ENCODE measurements at regions not wholly inside any gene's neighbourhood (a gene's known extent, or its start where the extent isn't known, plus 50 kb on each side); places are given as distances from the start of the nearest gene placed in this dataset.

DNA sequence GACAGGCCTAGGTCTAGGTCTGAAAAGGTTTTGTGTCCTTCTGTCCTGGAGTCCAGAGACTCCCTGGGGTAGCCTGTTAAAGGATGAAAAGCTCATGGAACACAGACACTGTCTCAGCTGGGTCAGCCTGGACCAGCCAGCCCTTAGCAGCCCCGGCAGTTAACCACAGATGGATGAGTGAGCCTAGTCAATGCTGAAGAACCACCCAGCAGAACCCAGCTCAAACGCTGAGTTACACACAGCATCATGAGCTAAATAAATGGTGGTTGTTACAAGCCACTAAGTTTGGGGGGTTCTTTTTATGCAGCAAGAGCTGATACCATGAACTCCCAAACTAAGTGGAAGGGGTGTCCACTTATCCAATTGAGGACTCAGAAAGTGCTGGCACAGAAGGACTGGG is 472.8 kb upstream of the PROK2 start:
- DNase-seq (ENCODE audit: low read depth): no peak

- no peak for DNase-seq (ENCODE audit: low read depth)
These were observed 472.3 kb upstream of the PROK2 start for GRCh38 chr3:72257203-72257602.

DNA sequence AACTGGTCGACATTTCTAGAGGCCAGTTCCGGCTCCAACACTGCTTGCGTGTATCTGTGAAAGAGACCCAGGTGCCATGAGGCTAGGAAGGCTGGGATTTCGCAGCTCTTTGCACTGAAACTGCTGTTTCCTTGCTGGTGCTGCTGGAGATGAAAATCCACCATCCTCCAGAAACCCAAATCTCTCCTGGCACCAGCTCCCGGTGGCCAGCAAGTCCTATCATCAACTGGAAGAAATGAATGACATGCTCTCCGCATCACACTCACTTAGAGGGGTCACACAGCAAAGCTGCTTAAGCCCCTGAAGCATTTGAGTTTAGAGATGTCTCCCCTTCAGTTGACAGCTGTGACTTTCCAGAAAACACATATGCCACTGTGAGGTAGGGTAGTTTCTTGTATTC is 471.8 kb upstream of the PROK2 start:
- no peak for DNase-seq (ENCODE audit: low read depth)

DNA sequence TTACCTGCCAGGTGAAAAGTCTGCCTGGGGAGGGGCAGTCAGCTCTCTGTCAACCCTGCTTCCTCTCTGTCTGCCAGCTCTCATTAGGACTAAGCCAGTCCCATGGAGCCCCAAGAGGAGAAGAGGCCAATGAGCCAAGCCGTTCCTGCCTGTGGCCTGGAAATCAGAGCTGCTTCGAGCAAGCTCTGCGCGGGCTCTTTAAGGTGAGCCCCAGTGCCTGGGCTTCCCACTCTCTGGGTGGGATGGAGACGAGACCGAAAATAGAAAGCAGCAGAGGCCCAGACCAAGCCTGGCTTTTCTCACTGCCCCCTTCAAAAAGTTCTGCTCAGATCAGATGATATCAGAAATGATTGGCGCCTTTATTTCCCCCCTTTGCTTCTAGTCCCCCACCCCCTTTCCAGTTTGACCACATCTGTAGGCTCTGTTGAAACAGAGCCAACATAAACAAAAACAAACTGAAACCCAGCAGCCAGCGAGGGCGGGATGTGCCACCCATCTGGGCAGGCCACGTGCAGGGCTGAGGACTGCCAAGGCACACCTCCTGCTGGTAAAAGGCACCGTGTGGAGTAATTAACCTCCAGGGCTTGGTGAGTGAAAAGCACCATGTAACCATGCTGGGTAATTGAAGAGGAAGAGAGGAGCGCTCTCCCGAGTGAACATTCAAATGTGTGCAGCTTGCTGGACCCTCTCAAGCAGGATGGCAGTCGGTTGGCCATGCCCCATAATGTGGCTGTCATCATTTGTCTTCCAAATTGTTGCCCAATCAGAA is 471.0 kb upstream of the PROK2 start:
- DNase-seq (ENCODE audit: low read depth): no peak

DNA sequence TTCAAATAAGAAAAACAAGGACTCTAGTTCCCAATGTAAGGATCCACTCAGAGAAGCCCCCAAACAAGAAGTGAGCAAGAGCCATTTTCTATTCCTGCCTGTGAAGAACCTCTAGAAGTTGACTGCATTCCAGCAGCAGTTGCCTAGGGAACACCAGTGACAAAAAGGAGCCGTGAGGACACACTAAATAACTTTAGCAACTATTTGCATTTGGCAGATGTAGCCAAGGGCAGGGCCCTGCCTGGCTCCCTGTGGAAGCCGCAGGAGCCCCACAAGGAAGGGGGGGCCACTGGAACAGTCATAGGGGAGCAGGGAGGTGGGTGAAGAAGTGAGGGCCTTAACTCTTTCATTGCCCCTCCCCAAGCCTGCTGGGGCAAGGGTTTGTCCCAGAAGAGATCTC is 470.2 kb upstream of the PROK2 start:
- no peak for DNase-seq (ENCODE audit: low read depth)

DNA sequence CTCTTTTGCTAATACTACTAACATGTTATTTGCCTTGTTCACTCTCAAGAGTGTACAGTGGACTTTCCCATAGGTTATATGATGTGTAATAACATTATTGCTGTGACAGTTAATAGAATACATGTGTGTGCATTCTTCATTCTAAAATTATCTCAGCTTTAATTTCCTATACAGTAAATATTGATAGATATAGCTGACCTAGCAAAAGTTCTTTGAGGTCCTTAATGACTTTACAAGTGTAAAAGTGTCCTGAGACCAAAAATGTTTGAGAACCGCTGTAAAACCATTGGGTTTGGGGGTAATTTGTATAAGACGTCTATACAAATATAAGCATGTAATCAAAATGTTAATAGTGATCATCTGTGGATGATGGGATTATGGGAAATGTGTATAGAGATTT is 469.5 kb upstream of the PROK2 start:
- DNase-seq (ENCODE audit: low read depth): no peak

GRCh38 chr3:72250725-72251124 is 465.8 kb upstream of the PROK2 start:
- no peak for DNase-seq (ENCODE audit: low read depth)

GRCh38 chr3:72248869-72249268 is 463.9 kb upstream of the PROK2 start:
- no peak for DNase-seq (ENCODE audit: low read depth)

DNA sequence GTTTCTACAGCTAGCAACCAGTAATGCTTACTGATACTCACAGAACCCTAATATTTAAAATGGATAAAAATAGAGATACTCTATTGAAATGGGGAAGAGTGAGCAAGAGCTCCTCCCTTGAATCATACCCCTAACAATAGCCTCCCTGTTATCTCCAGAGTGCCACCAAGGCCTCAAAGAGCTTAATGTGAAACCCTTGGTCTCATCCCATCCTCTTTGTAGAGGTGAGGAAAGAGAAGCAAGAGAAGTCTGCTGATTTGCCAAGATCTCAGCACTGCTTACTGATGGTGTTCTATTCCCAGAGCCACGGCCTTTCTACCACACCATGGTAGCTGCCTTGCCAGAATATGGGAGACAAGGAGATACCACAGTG is 463.4 kb upstream of the PROK2 start:
- no peak for DNase-seq (ENCODE audit: low read depth)

GRCh38 chr3:72247645-72248388 is 462.9 kb upstream of the PROK2 start:
- no peak for DNase-seq (ENCODE audit: low read depth)

DNA sequence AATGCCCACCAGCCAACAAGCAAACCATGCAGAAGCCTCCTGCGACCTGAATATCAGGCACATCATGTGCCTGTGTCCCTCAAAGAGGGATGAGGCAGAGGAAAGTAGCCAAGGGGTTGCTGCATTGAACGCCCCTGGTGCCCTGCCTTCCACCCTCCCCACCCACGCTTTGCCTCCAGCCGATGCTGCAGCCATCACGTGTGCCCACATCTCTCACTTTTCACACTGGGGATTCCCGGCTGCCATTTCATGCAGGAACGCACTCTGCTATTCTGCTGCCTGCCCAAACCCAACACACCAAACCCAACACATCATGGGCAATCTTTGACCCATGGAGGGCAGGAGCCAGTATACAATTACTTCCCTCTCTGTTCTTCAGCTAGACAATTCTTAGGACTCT is 462.2 kb upstream of the PROK2 start:
- no peak for DNase-seq (ENCODE audit: low read depth)

DNA sequence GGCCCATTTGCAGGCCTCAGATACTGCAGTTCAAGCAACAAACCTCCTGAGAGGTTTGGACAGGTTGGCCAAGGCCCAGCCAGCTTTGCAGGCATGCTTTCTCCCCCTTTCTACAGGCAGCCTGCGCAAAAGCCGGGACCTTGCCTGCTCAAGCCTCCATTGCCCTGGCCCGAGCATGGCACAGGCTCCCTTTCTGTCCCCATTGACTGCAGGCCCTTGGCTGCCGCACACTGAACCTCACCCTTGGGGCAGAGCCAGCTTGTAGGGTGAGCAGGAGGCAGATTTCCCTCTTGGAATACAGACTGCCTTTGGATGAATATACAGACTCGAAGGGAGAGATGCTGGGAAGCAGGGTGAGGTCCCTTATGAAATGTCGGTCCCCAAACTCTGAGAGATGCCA is 461.7 kb upstream of the PROK2 start:
- DNase-seq (ENCODE audit: low read depth): no peak

GRCh38 chr3:72245183-72245811 is 460.3 kb upstream of the PROK2 start:
- no peak for DNase-seq (ENCODE audit: low read depth)

DNA sequence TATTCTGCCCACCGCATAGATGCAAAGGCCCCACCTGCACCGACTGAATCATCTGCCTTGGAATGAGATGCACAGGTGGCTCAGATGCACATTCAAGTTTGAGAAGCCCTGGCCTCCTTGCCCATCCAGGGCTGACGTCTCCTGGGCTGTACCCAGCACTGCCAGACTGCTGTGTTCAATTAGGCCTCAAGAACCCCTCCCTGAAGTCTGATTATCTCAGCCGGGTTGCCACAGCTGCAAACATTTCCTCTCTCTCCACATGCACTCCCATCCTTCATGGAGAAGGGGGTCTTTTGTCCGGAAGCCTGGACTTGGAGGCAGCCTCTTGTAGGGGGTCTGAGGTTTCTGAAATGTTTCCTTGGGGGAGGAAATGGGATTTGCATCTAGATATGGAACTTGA is 459.4 kb upstream of the PROK2 start:
- DNase-seq (ENCODE audit: low read depth): no peak

DNA sequence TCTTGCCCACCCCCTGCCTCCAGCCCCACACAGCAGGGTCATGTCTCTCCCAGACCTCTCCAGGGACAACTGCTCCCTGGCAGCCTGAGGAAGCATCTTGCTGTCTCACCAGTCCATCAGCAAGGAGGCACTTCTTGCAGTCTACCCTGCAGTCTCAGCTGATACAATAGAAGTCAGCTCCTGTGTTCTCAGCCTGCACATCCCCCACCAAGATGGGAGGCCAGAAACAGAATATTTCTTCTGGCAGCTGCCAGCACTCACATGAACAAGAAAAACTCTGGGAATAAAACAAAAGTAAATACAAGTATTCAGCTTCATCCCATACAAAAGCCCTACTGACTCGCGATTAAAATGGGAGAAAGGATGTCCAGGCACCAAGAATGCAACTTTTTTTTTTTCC is 457.4 kb upstream of the PROK2 start:
- no peak for DNase-seq (ENCODE audit: low read depth)

DNA sequence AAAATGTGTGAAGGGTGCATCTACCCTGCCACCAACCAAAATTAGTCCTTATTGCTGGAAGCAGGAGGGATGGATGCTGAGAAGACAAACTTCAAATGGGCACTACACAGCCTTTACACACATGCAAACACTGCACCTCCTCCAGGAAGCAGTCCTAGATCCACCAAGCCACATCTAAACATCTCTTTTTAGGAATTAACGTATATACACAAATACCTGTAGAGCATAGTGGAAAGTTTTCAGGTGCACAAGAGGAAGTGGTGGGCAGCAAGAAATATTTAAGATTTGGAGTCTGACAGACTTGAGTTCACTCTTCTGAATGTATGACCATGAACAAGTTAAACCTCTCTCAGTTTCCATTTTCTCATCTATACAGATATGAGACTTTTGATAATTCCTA is 456.6 kb upstream of the PROK2 start:
- no peak for DNase-seq (ENCODE audit: low read depth)

GRCh38 chr3:72240531-72240930 is 455.6 kb upstream of the PROK2 start:
- no peak for DNase-seq (ENCODE audit: low read depth)

DNA sequence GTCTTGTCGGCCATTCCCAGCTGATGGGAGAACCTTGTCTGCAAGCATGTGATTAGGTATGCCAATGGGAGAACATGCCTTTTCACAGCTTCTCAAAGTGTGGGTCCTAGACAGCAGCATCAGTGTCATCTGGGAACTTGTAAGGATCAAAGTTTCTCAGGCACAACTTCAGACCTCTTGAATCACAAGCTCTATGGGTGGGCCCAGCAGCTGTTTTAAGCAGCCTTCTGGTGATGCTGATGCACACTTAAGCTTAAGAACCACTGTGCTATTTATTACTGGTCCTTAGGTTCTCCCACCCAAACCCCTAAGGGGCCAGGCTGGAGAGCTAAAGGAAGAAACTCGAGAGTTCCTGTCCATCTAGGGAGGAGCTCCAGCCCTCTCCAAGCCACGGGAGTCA is 453.9 kb upstream of the PROK2 start:
- DNase-seq (ENCODE audit: low read depth): no peak

DNA sequence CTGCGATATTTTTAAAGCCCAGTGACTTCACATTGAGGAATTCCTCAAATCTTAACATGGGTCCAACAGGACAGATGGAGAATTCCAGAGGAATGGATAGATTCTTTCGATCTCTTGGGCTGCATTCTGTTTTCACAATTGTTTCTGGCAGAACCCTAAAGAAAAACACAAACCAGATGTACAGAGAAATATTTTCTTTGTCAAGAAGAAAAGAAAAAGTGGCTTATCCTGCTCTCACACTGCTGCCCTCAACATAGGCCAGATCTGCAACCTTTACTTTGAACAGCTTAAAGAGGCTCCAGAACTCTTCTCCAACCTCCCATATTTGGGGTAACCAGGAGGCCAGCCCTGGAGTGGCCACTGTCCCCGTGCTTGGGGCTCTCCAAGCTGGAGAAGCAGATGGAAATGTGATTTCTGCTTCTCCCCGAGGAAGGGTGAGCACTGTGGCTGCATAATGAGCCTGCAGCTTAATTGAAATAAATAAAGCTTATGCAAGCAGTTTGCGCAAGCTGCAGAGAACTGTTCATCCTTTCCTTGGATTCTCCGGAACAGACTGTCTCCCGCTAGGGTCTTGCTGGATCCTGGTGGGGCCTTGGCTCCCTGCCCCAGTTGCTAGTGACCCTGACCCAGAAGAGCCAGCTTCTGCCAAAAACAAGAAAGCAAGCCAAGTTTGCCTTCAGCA is 453.2 kb upstream of the PROK2 start:
- peak; percentile 55 for DNase-seq (ENCODE audit: low read depth)

- no peak for DNase-seq (ENCODE audit: low read depth)
These were observed 452.7 kb upstream of the PROK2 start for GRCh38 chr3:72237679-72238009.

DNA sequence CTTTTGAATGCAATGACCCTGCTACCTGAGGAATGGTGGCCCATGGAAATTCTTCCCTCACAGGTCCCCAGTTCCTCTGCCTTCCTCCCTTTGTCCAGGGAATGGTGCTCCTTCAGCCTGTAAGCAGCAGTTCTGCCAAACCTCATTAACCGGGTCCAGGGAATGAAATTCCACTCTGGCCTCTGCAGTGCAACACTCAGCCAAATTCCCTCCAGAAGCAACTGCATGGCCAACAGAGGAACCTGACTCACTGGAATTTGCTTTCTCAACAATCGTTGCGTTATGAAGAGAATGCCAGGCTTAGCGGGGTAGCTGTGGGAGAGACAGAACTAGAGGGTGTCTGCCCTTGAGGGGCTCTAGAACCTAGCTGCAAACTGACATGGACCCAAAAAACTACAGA is 449.4 kb upstream of the PROK2 start:
- DNase-seq (ENCODE audit: low read depth): peak; percentile 84

DNA sequence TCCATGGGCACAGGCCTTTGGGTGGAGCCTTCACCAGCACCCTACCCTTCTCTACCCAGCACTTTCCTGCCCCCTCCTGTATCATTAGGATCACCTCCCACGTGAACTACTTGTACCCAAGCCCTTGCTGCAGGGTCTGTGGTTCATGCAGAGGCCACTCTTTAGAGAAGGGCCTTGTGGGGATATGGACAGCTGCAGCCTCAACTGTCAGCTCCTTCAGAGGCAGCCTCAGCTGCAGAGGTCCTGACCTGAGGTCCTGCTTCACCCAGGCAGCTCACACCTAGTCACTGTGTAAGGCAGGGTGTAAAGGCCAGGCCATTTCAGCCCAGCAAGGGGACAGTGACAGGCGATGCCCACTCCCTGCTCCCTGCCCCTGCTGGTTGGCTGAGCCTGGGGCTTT is 448.6 kb upstream of the PROK2 start:
- DNase-seq (ENCODE audit: low read depth): no peak

DNA sequence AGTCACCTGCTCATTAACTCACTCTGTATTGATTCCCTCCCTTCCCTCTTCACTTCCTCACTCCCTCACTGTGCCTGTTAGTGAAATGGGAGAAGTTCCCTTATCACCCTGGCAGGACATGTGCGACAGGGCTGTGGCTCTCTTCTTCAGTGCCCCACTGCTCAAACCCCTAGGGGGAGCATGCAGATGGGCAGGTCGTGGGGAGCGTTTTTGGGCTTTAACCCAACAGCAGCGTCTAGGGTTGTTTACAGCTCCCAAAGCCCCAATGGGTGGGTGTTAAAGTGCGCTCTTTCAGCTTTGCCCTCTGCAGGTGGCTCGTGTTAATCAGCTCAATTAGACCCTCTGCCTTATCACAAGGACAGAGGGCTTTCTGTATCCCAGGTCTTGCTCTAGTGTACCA is 447.8 kb upstream of the PROK2 start:
- no peak for DNase-seq (ENCODE audit: low read depth)
